ENCODE measurements at regions not wholly inside any gene's neighbourhood (a gene's known extent, or its start where the extent isn't known, plus 50 kb on each side); places are given as distances from the start of the nearest gene placed in this dataset.

- TF ChIP-seq USF1 (IDR thresholded peaks at IDR 0.05) (no peak), MAX (IDR thresholded peaks at IDR 0.05) (no peak), TAF1 (IDR thresholded peaks at IDR 0.05; ENCODE audit: low read depth) (no peak), NFIC (IDR thresholded peaks at IDR 0.05) (no peak), CEBPB (IDR thresholded peaks at IDR 0.05) (no peak), EP300 (IDR thresholded peaks at IDR 0.05; ENCODE audit: borderline replicate concordance) (no peak), ZBTB7A (IDR thresholded peaks at IDR 0.05; ENCODE audit: low read depth) (no peak), RAD21 (IDR thresholded peaks at IDR 0.05; ENCODE audit: low read depth) (no peak), TCF12 (IDR thresholded peaks at IDR 0.05; ENCODE audit: low read depth) (no peak), EGR1 (IDR thresholded peaks at IDR 0.05) (no peak), YY1 (IDR thresholded peaks at IDR 0.05; ENCODE audit: low read depth) (no peak), TEAD4 (IDR thresholded peaks at IDR 0.05) (no peak)
- TF ChIP-seq, protein P1, sequence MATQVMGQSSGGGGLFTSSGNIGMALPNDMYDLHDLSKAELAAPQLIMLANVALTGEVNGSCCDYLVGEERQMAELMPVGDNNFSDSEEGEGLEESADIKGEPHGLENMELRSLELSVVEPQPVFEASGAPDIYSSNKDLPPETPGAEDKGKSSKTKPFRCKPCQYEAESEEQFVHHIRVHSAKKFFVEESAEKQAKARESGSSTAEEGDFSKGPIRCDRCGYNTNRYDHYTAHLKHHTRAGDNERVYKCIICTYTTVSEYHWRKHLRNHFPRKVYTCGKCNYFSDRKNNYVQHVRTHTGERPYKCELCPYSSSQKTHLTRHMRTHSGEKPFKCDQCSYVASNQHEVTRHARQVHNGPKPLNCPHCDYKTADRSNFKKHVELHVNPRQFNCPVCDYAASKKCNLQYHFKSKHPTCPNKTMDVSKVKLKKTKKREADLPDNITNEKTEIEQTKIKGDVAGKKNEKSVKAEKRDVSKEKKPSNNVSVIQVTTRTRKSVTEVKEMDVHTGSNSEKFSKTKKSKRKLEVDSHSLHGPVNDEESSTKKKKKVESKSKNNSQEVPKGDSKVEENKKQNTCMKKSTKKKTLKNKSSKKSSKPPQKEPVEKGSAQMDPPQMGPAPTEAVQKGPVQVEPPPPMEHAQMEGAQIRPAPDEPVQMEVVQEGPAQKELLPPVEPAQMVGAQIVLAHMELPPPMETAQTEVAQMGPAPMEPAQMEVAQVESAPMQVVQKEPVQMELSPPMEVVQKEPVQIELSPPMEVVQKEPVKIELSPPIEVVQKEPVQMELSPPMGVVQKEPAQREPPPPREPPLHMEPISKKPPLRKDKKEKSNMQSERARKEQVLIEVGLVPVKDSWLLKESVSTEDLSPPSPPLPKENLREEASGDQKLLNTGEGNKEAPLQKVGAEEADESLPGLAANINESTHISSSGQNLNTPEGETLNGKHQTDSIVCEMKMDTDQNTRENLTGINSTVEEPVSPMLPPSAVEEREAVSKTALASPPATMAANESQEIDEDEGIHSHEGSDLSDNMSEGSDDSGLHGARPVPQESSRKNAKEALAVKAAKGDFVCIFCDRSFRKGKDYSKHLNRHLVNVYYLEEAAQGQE (IDR thresholded peaks at IDR 0.05; ENCODE audit: low read depth), result no peak
Observed at GRCh38 chr3:18766974-18767373, 341.8 kb upstream of the SATB1 start.

Measured in Ishikawa (cell line).